PC-9 (cell line): ENCODE measurements at regions not wholly inside any gene's neighbourhood (a gene's known extent, or its start where the extent isn't known, plus 50 kb on each side); places are given as distances from the start of the nearest gene placed in this dataset.

ENCODE experiments used
- BruUV-seq: library from RNA; stranded (reverse); fragments of 400-500 nt; replicated peaks from 2 replicates; lab custom pipeline; 2021; lab: Mats Ljungman, UMichigan
- CTCF ChIA-PET: fragments of 300-600 bp; sonication (Branson Sonifier 250); formaldehyde crosslinking; loops from one replicate; lab custom pipeline; 2022; ENCODE audit warnings: antibody characterized with exemption; lab: Charles Lee
- POLR2A ChIA-PET: fragments of 300-600 bp; sonication (Branson Sonifier 250); formaldehyde crosslinking; loops from one replicate; lab custom pipeline; 2022; ENCODE audit warnings: antibody characterized with exemption; ENCODE audit not compliant: unreplicated experiment; lab: Charles Lee
- DNase-seq, 2 experiments: peaks; one replicate each; pipeline versions ENCODE4 v3.0.0 to v3.0.0-alpha.2; 2015 to 2022; ENCODE audit warnings: mixed read lengths in 1 of 2
- H2AFZ ChIP-seq: fragments of 200-600 bp; sonication (generic); 2 replicates; pipeline ENCODE4 v1.8.1; 2017; ENCODE audit warnings: antibody characterized with exemption
- H3F3A ChIP-seq: fragments of 200-600 bp; sonication (generic); 2 replicates; pipeline ENCODE4 v1.8.1; 2017; ENCODE audit warnings: antibody characterized with exemption, mild to moderate bottlenecking, low read depth; ENCODE audit not compliant: insufficient read depth
- H3K27ac ChIP-seq: fragments of 200-600 bp; sonication (generic); 2 replicates; pipeline ENCODE4 v1.6.1; 2016; ENCODE audit warnings: mixed run types
- H3K27me3 ChIP-seq: fragments of 200-600 bp; sonication (generic); 2 replicates; pipeline ENCODE4 v1.6.1; 2016; ENCODE audit warnings: low read depth, mixed run types; ENCODE audit not compliant: insufficient read depth
- H3K36me3 ChIP-seq: fragments of 200-600 bp; sonication (generic); 2 replicates; pipeline ENCODE4 v1.6.1; 2016; ENCODE audit warnings: low read depth, mixed run types
- H3K4me1 ChIP-seq: fragments of 200-600 bp; sonication (generic); replicated peaks from 2 replicates; pipeline ENCODE4 v1.6.1; 2016; ENCODE audit warnings: mixed run types; ENCODE audit not compliant: insufficient read depth
- H3K4me2 ChIP-seq: fragments of 200-600 bp; sonication (generic); 2 replicates; pipeline ENCODE4 v1.6.1; 2017; ENCODE audit warnings: mixed run types
- H3K4me3 ChIP-seq: fragments of 200-600 bp; sonication (generic); 2 replicates; pipeline ENCODE4 v1.6.1; 2016; ENCODE audit warnings: mixed run types
- H3K79me2 ChIP-seq: fragments of 200-600 bp; sonication (generic); 2 replicates; pipeline ENCODE4 v1.6.1; 2017; ENCODE audit warnings: low read depth, mixed run types
- H3K9me2 ChIP-seq: fragments of 200-600 bp; sonication (generic); 2 replicates; pipeline ENCODE4 v1.8.1; 2017; ENCODE audit warnings: mild to moderate bottlenecking; ENCODE audit not compliant: insufficient read depth
- H3K9me3 ChIP-seq: fragments of 200-600 bp; sonication (generic); 2 replicates; pipeline ENCODE4 v1.8.1; 2016; ENCODE audit warnings: low read depth; ENCODE audit not compliant: insufficient read depth
- H4K20me1 ChIP-seq: fragments of 200-600 bp; sonication (generic); 2 replicates; pipeline ENCODE4 v1.8.1; 2017; ENCODE audit not compliant: insufficient read depth
- CTCF ChIP-seq: fragments of 200-600 bp; sonication (generic); conservative IDR thresholded peaks from 2 replicates; pipeline ENCODE4 v1.6.1; 2017; ENCODE audit warnings: mixed run types, antibody characterized with exemption, mild to moderate bottlenecking, moderate library complexity
- EZH2 ChIP-seq: fragments of 200-600 bp; sonication (generic); IDR thresholded peaks from 2 replicates; pipeline ENCODE4 v1.8.0; 2017; ENCODE audit warnings: antibody characterized with exemption, low read depth
- intact Hi-C: fragments of 100-400 bp; cut with micrococcal nuclease; formaldehyde crosslinking; loops from one replicate; pipeline ENCODE4 v1.10.0; 2022; ENCODE audit not compliant: unreplicated experiment

GRCh38 chr2:164384434-164384833, 236.8 kb downstream of the GRB14 start:
- no peak for TF ChIP-seq EZH2
- TF ChIP-seq CTCF = no peak
- ChIA-PET CTCF (no interaction called here), POLR2A (interaction anchor here (0.6 kb wide), 1 partner anchor 78 kb away, joined by 10 read pairs; no protein-coding TSS in a partner anchor)
- no peak for DNase-seq
- H3K27ac ChIP-seq = no peak overlapping the region
- H2AFZ ChIP-seq = no peak overlapping the region
- intact Hi-C loops = no loop called here
- no peaks in the 10 kb centered on the region for H3K79me2 ChIP-seq
- peaks cover 8% of the 10 kb centered on the region for H3F3A ChIP-seq
- H4K20me1 ChIP-seq = no peaks in the 10 kb centered on the region
- no TSS peak for BruUV-seq
- no peak overlapping the region for H3K4me3 ChIP-seq
- no peaks in the 10 kb centered on the region for H3K9me2 ChIP-seq
- H3K4me1 ChIP-seq = peaks cover 10% of the 10 kb centered on the region
- no peaks in the 10 kb centered on the region for H3K36me3 ChIP-seq
- H3K4me2 ChIP-seq = no peak overlapping the region
- no peaks in the 10 kb centered on the region for H3K27me3 ChIP-seq
- H3K9me3 ChIP-seq = no peaks in the 10 kb centered on the region

- no peaks in the 10 kb centered on the region for H3K9me2 ChIP-seq
- H3K4me1 ChIP-seq = no peaks in the 10 kb centered on the region
- no peak for DNase-seq
- ChIA-PET CTCF (no interaction called here), POLR2A (no interaction called here)
- no peaks in the 10 kb centered on the region for H4K20me1 ChIP-seq
- H3K27ac ChIP-seq = no peak overlapping the region
- H3K27me3 ChIP-seq = no peaks in the 10 kb centered on the region
- no peaks in the 10 kb centered on the region for H3K36me3 ChIP-seq
- no peak overlapping the region for H3K4me3 ChIP-seq
- intact Hi-C loops = no loop called here
- no TSS peak for BruUV-seq
- H3K4me2 ChIP-seq = no peak overlapping the region
- TF ChIP-seq CTCF (no peak), EZH2 (no peak)
- H3K9me3 ChIP-seq = no peaks in the 10 kb centered on the region
- H2AFZ ChIP-seq = no peak overlapping the region
- no peaks in the 10 kb centered on the region for H3F3A ChIP-seq
- H3K79me2 ChIP-seq = no peaks in the 10 kb centered on the region
These were observed 249.4 kb downstream of the GRB14 start for GRCh38 chr2:164371916-164372315.

GRCh38 chr2:164369366-164369765, 251.9 kb downstream of the GRB14 start:
- no peaks in the 10 kb centered on the region for H3K9me3 ChIP-seq
- H3K27me3 ChIP-seq = no peaks in the 10 kb centered on the region
- CTCF ChIA-PET = no interaction called here
- H3K4me2 ChIP-seq = no peak overlapping the region
- POLR2A ChIA-PET = no interaction called here
- H3K4me1 ChIP-seq = no peaks in the 10 kb centered on the region
- TF ChIP-seq EZH2 (no peak), CTCF (no peak)
- BruUV-seq = no TSS peak
- no peak for DNase-seq
- no peaks in the 10 kb centered on the region for H3K79me2 ChIP-seq
- H3K36me3 ChIP-seq = no peaks in the 10 kb centered on the region
- no peaks in the 10 kb centered on the region for H3K9me2 ChIP-seq
- no peak overlapping the region for H3K4me3 ChIP-seq
- H2AFZ ChIP-seq = no peak overlapping the region
- no peaks in the 10 kb centered on the region for H3F3A ChIP-seq
- no peaks in the 10 kb centered on the region for H4K20me1 ChIP-seq
- H3K27ac ChIP-seq = no peak overlapping the region
- intact Hi-C loops = no loop called here
